ENCODE measurements at regions not wholly inside any gene's neighbourhood (a gene's known extent, or its start where the extent isn't known, plus 50 kb on each side); places are given as distances from the start of the nearest gene placed in this dataset.

- no peak for DNase-seq (ENCODE audit: extremely low read depth, insufficient read length)
- Histone ChIP-seq H3K4me3 (replicated peaks; ENCODE audit: low read depth, low read length) (no peak overlapping the region), H3K27me3 (replicated peaks; ENCODE audit: control insufficient read depth, insufficient read depth, low read length) (no peaks in the 10 kb centered on the region)
Observed at GRCh38 chr22:47663615-47664605, 901.5 kb downstream of the TBC1D22A start.

GRCh38 chr22:47659467-47660223 lies 897.2 kb downstream of the TBC1D22A start:
- no peaks in the 10 kb centered on the region for H3K27me3 ChIP-seq (replicated peaks; ENCODE audit: control insufficient read depth, insufficient read depth, low read length)
- H3K4me3 ChIP-seq (replicated peaks; ENCODE audit: low read depth, low read length): no peak overlapping the region
- DNase-seq (ENCODE audit: extremely low read depth, insufficient read length): no peak
- no peak for TF ChIP-seq CTCF (IDR thresholded peaks at IDR 0.05; ENCODE audit: insufficient read depth, low read length, poor library complexity, severe bottlenecking)
- H3K36me3 ChIP-seq (ENCODE audit: control insufficient read depth, insufficient read depth, low read length): no peaks in the 10 kb centered on the region

More at GRCh38 chr22:47663615-47664605, 901.5 kb downstream of the TBC1D22A start:
- H3K36me3 ChIP-seq (ENCODE audit: control insufficient read depth, insufficient read depth, low read length): no peaks in the 10 kb centered on the region
- TF ChIP-seq CTCF (IDR thresholded peaks at IDR 0.05; ENCODE audit: insufficient read depth, low read length, poor library complexity, severe bottlenecking): no peak

GRCh38 chr22:47658182-47658581 lies 895.7 kb downstream of the TBC1D22A start:
- TF ChIP-seq CTCF (IDR thresholded peaks at IDR 0.05; ENCODE audit: insufficient read depth, low read length, poor library complexity, severe bottlenecking): no peak
- H3K36me3 ChIP-seq (ENCODE audit: control insufficient read depth, insufficient read depth, low read length): no peaks in the 10 kb centered on the region
- H3K4me3 ChIP-seq (replicated peaks; ENCODE audit: low read depth, low read length): no peak overlapping the region
- no peak for DNase-seq (ENCODE audit: extremely low read depth, insufficient read length)
- H3K27me3 ChIP-seq (replicated peaks; ENCODE audit: control insufficient read depth, insufficient read depth, low read length): no peaks in the 10 kb centered on the region

GRCh38 chr22:47657224-47657623 lies 894.8 kb downstream of the TBC1D22A start:
- DNase-seq (ENCODE audit: extremely low read depth, insufficient read length): no peak
- no peaks in the 10 kb centered on the region for H3K36me3 ChIP-seq (ENCODE audit: control insufficient read depth, insufficient read depth, low read length)
- no peak for TF ChIP-seq CTCF (IDR thresholded peaks at IDR 0.05; ENCODE audit: insufficient read depth, low read length, poor library complexity, severe bottlenecking)
- H3K27me3 ChIP-seq (replicated peaks; ENCODE audit: control insufficient read depth, insufficient read depth, low read length): no peaks in the 10 kb centered on the region
- no peak overlapping the region for H3K4me3 ChIP-seq (replicated peaks; ENCODE audit: low read depth, low read length)

- Histone ChIP-seq H3K4me3 (replicated peaks; ENCODE audit: low read depth, low read length) (no peak overlapping the region), H3K36me3 (ENCODE audit: control insufficient read depth, insufficient read depth, low read length) (no peaks in the 10 kb centered on the region), H3K27me3 (replicated peaks; ENCODE audit: control insufficient read depth, insufficient read depth, low read length) (no peaks in the 10 kb centered on the region)
- no peak for TF ChIP-seq CTCF (IDR thresholded peaks at IDR 0.05; ENCODE audit: insufficient read depth, low read length, poor library complexity, severe bottlenecking)
- no peak for DNase-seq (ENCODE audit: extremely low read depth, insufficient read length)
Observed at GRCh38 chr22:47656806-47657205, 894.4 kb downstream of the TBC1D22A start.
